H1 (cell line): ENCODE measurements at regions not wholly inside any gene's neighbourhood (a gene's known extent, or its start where the extent isn't known, plus 50 kb on each side); places are given as distances from the start of the nearest gene placed in this dataset.

Source experiments
- CBX8 ChIP-seq: fragments of 300-800, 300-1000 bp; sonication (generic); IDR thresholded peaks from 2 replicates; pipeline ENCODE4 v1.7.1; 2016; ENCODE audit warnings: low read depth, low read length, borderline replicate concordance
- CTCF ChIP-seq, 3 experiments: IDR thresholded peaks; 1 replicate in 2 of 3; 2 replicates in 1 of 3; pipeline versions ENCODE4 v1.5.1 to v1.6.1; 2011; ENCODE audit warnings: low read length in 3 of 3, mild to moderate bottlenecking in 3 of 3, inconsistent platforms in 2 of 3, low read depth in 1 of 3, moderate library complexity in 1 of 3; ENCODE audit not compliant: insufficient read depth in 1 of 3; ENCODE audit errors: control extremely low read depth in 1 of 3
- MAX ChIP-seq: IDR thresholded peaks from 2 replicates; pipeline ENCODE4 v1.6.1; 2012; ENCODE audit warnings: inconsistent platforms

GRCh38 chr17:52389632-52390031 is 231.1 kb upstream of the CA10 start:
- no peak for TF ChIP-seq MAX
- no peak for TF ChIP-seq CBX8
- TF ChIP-seq CTCF (IDR thresholded peaks at IDR 0.05; ENCODE audit: control extremely low read depth in 1 of 3, insufficient read depth in 1 of 3, low read depth in 1 of 3, low read length in 3 of 3), result no peak
